ENCODE measurements at regions not wholly inside any gene's neighbourhood (a gene's known extent, or its start where the extent isn't known, plus 50 kb on each side); places are given as distances from the start of the nearest gene placed in this dataset.
"Not testable (repeated sequence)": the region's sequence is repeated elsewhere in the genome, so short reads cannot be mapped to it uniquely, and the experiment has no call there.

DNA sequence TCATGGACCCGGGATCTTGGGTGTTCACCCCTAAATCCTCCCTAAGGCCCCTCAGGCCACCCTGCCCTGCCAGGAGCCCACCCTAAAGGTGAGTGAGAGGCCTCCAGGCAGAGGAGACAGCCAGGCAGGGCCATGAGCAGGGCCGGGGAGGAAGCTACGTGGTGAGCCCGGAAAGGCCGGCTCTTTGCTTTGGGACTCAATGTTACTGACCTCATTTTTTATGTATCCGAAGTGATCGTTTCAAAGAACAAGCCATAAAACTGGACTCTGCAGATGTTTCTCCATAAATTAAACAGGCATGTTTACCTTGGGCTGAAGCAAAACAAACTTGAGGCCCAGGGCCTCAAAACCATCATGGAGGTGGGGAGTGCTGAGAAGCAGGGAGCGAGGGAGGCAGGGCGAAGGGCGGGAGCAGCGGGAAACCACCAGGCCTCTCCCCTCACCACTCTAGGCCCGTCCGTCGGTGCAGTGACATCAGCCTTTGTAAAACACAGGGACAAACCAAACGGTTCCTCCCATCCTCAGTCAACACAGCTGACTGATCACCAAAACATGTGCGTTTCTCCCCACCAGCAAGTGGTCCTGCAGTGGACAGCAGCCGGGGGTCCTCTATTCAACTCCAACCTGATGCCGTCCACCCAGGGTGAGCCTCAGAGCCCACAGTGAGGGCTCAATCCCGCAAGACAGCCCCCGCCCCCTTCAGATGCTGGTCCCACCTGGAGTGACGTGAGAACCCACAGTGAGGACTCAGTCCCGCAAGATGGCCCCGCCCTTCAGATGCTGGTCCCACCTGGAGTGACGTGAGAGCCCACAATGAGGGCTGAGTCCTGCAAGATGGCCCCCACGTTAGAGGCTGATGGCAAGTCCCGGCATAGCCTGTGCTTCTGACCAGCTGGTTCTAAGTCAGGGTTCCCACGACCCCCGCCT, 102.9 kb upstream of the LRPAP1 start:
- no peaks in the 10 kb centered on the region for H3K36me3 Mint-ChIP-seq (ENCODE audit: insufficient read depth, unreplicated experiment)
- TF ChIP-seq, protein P1, sequence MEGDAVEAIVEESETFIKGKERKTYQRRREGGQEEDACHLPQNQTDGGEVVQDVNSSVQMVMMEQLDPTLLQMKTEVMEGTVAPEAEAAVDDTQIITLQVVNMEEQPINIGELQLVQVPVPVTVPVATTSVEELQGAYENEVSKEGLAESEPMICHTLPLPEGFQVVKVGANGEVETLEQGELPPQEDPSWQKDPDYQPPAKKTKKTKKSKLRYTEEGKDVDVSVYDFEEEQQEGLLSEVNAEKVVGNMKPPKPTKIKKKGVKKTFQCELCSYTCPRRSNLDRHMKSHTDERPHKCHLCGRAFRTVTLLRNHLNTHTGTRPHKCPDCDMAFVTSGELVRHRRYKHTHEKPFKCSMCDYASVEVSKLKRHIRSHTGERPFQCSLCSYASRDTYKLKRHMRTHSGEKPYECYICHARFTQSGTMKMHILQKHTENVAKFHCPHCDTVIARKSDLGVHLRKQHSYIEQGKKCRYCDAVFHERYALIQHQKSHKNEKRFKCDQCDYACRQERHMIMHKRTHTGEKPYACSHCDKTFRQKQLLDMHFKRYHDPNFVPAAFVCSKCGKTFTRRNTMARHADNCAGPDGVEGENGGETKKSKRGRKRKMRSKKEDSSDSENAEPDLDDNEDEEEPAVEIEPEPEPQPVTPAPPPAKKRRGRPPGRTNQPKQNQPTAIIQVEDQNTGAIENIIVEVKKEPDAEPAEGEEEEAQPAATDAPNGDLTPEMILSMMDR (IDR thresholded peaks at IDR 0.05; ENCODE audit: insufficient read depth in 1 of 2, low read depth in 1 of 2, low read length in 1 of 2, severe bottlenecking in 1 of 2, unreplicated experiment in 1 of 2): no peak
- no peak overlapping the region for H3K4me3 Mint-ChIP-seq (ENCODE audit: unreplicated experiment)
- H3K9me3 Mint-ChIP-seq (ENCODE audit: unreplicated experiment): peaks cover 9% of the 10 kb centered on the region
- no peaks in the 10 kb centered on the region for H3K36me3 ChIP-seq (ENCODE audit: control insufficient read depth, insufficient read depth, low read length)
- ChIA-PET CTCF (interaction anchor here (0.6 kb wide), 1 partner anchor 465 kb away, joined by 3 read pairs; no protein-coding TSS in a partner anchor), POLR2A (no interaction called here)
- H3K27ac Mint-ChIP-seq (ENCODE audit: unreplicated experiment): no peak overlapping the region
- intact Hi-C loops (cut with micrococcal nuclease; ENCODE audit: unreplicated experiment): no loop called here
- H3K27me3 Mint-ChIP-seq (ENCODE audit: insufficient read depth, unreplicated experiment): no peaks in the 10 kb centered on the region
- H3K9me3 ChIP-seq: no peaks in the 10 kb centered on the region
- H3K27me3 ChIP-seq (replicated peaks; ENCODE audit: control insufficient read depth, insufficient read depth, low read length): no peaks in the 10 kb centered on the region
- peaks cover 6% of the 10 kb centered on the region for H3K4me1 Mint-ChIP-seq (ENCODE audit: low read depth, unreplicated experiment)
- H3K4me1 ChIP-seq: no peaks in the 10 kb centered on the region
- no peak overlapping the region for H3K4me3 ChIP-seq (ENCODE audit: low read depth, low read length)
- DNase-seq: no peak
- BruUV-seq (replicated peaks): no TSS peak

GRCh38 chr4:3634281-3634857, 102.1 kb upstream of the LRPAP1 start:
- intact Hi-C loops (cut with micrococcal nuclease; ENCODE audit: unreplicated experiment): no loop called here
- TF ChIP-seq, protein P1 (IDR thresholded peaks at IDR 0.05; ENCODE audit: insufficient read depth in 1 of 2, low read depth in 1 of 2, low read length in 1 of 2, severe bottlenecking in 1 of 2, unreplicated experiment in 1 of 2): no peak
- ChIA-PET CTCF (no interaction called here), POLR2A (no interaction called here)
- Mint-ChIP-seq H3K27ac (ENCODE audit: unreplicated experiment) (no peak overlapping the region), H3K4me1 (ENCODE audit: low read depth, unreplicated experiment) (peaks cover 6% of the 10 kb centered on the region), H3K4me3 (ENCODE audit: unreplicated experiment) (no peak overlapping the region), H3K27me3 (ENCODE audit: insufficient read depth, unreplicated experiment) (no peaks in the 10 kb centered on the region), H3K36me3 (ENCODE audit: insufficient read depth, unreplicated experiment) (no peaks in the 10 kb centered on the region), H3K9me3 (ENCODE audit: unreplicated experiment) (peaks cover 9% of the 10 kb centered on the region)
- H3K36me3 ChIP-seq (ENCODE audit: control insufficient read depth, insufficient read depth, low read length): no peaks in the 10 kb centered on the region
- H3K9me3 ChIP-seq: no peaks in the 10 kb centered on the region
- H3K4me3 ChIP-seq (ENCODE audit: low read depth, low read length): no peak overlapping the region
- H3K4me1 ChIP-seq: no peaks in the 10 kb centered on the region
- H3K27me3 ChIP-seq (replicated peaks; ENCODE audit: control insufficient read depth, insufficient read depth, low read length): no peaks in the 10 kb centered on the region
- no peak for DNase-seq
- BruUV-seq (replicated peaks): no TSS peak

GRCh38 chr4:3633277-3633676, 101.1 kb upstream of the LRPAP1 start:
- H3K27me3 Mint-ChIP-seq (ENCODE audit: insufficient read depth, unreplicated experiment); H3K27me3 ChIP-seq (replicated peaks; ENCODE audit: control insufficient read depth, insufficient read depth, low read length); intact Hi-C loops (cut with micrococcal nuclease; ENCODE audit: unreplicated experiment); H3K4me3 Mint-ChIP-seq (ENCODE audit: unreplicated experiment); BruUV-seq (replicated peaks); H3K36me3 ChIP-seq (ENCODE audit: control insufficient read depth, insufficient read depth, low read length); H3K9me3 ChIP-seq; DNase-seq; H3K4me1 ChIP-seq; POLR2A ChIA-PET; H3K27ac Mint-ChIP-seq (ENCODE audit: unreplicated experiment); H3K9me3 Mint-ChIP-seq (ENCODE audit: unreplicated experiment); H3K4me3 ChIP-seq (ENCODE audit: low read depth, low read length); H3K4me1 Mint-ChIP-seq (ENCODE audit: low read depth, unreplicated experiment); H3K36me3 Mint-ChIP-seq (ENCODE audit: insufficient read depth, unreplicated experiment); CTCF ChIA-PET: not testable (repeated sequence)

- H3K4me1 Mint-ChIP-seq (ENCODE audit: low read depth, unreplicated experiment); POLR2A ChIA-PET; CTCF ChIA-PET; H3K27me3 ChIP-seq (replicated peaks; ENCODE audit: control insufficient read depth, insufficient read depth, low read length); H3K4me3 ChIP-seq (ENCODE audit: low read depth, low read length); DNase-seq; H3K4me3 Mint-ChIP-seq (ENCODE audit: unreplicated experiment); H3K27me3 Mint-ChIP-seq (ENCODE audit: insufficient read depth, unreplicated experiment); H3K9me3 ChIP-seq; H3K9me3 Mint-ChIP-seq (ENCODE audit: unreplicated experiment); intact Hi-C loops (cut with micrococcal nuclease; ENCODE audit: unreplicated experiment); H3K36me3 ChIP-seq (ENCODE audit: control insufficient read depth, insufficient read depth, low read length); BruUV-seq (replicated peaks); H3K4me1 ChIP-seq; H3K27ac Mint-ChIP-seq (ENCODE audit: unreplicated experiment); H3K36me3 Mint-ChIP-seq (ENCODE audit: insufficient read depth, unreplicated experiment): not testable (repeated sequence)
These were observed 100.6 kb upstream of the LRPAP1 start for GRCh38 chr4:3632794-3633193.

DNA sequence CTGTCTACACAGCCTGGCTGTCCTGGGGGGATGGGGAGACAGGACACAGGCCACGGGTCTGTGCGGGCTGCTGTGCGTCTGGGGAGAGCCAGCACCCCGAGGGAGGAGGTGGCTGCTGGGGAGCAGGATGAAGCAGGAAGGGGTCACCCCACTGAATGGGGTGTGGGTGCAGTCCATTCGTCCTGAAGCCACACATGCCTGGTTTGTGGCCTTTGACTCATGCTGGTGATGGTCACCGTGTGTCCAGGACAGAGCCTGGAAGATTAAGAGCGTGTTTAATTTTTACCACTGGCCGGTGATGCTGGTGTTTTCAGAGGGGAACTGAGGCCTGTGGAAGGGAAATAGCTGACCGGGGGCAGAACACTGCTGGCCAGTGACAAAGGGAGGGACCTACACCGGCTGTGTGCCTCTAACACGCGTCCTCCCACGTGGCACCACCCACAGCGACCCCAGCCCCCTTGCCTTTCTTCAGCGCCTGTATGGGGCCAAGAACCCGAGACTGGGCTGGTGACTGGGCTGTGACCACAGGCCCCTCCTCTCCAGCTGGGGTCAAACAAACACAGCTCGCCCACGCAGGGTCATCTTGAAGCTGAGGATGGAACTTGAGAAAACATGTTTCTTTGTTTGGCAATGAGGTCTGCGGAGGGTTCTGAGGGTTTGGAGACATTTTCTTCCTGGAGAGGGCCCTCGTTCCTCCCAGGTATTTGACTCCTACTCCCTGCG, 99.5 kb upstream of the LRPAP1 start:
- DNase-seq; H3K4me1 ChIP-seq; H3K36me3 Mint-ChIP-seq (ENCODE audit: insufficient read depth, unreplicated experiment); H3K4me3 ChIP-seq (ENCODE audit: low read depth, low read length); H3K9me3 ChIP-seq; H3K27me3 Mint-ChIP-seq (ENCODE audit: insufficient read depth, unreplicated experiment); H3K27ac Mint-ChIP-seq (ENCODE audit: unreplicated experiment); H3K4me3 Mint-ChIP-seq (ENCODE audit: unreplicated experiment); CTCF ChIA-PET; H3K36me3 ChIP-seq (ENCODE audit: control insufficient read depth, insufficient read depth, low read length); H3K27me3 ChIP-seq (replicated peaks; ENCODE audit: control insufficient read depth, insufficient read depth, low read length); POLR2A ChIA-PET; H3K4me1 Mint-ChIP-seq (ENCODE audit: low read depth, unreplicated experiment); H3K9me3 Mint-ChIP-seq (ENCODE audit: unreplicated experiment); intact Hi-C loops (cut with micrococcal nuclease; ENCODE audit: unreplicated experiment); BruUV-seq (replicated peaks): not testable (repeated sequence)
